Glutamatergic neuron (in vitro differentiated cells): ENCODE measurements at regions not wholly inside any gene's neighbourhood (a gene's known extent, or its start where the extent isn't known, plus 50 kb on each side); places are given as distances from the start of the nearest gene placed in this dataset.

Experiments
- DNase-seq: peaks from one replicate; pipeline ENCODE4 v3.0.0; 2022
- H3K27ac Mint-ChIP-seq: one replicate; pipeline ENCODE4 v1.8.0; 2020; ENCODE audit warnings: mild to moderate bottlenecking, mixed read lengths, inconsistent platforms; ENCODE audit not compliant: unreplicated experiment
- H3K27me3 Mint-ChIP-seq: one replicate; pipeline ENCODE4 v1.8.0; 2020; ENCODE audit warnings: mild to moderate bottlenecking, moderate library complexity, mixed read lengths, inconsistent platforms; ENCODE audit not compliant: unreplicated experiment
- H3K36me3 Mint-ChIP-seq: one replicate; pipeline ENCODE4 v1.8.0; 2020; ENCODE audit warnings: mild to moderate bottlenecking, mixed read lengths, inconsistent platforms; ENCODE audit not compliant: unreplicated experiment
- H3K4me1 Mint-ChIP-seq: one replicate; pipeline ENCODE4 v1.8.0; 2020; ENCODE audit warnings: mild to moderate bottlenecking, low read depth, mixed read lengths, inconsistent platforms; ENCODE audit not compliant: unreplicated experiment
- H3K4me3 Mint-ChIP-seq: one replicate; pipeline ENCODE4 v1.8.0; 2020; ENCODE audit warnings: mild to moderate bottlenecking, mixed read lengths, inconsistent platforms; ENCODE audit not compliant: unreplicated experiment
- H3K9me3 Mint-ChIP-seq: one replicate; pipeline ENCODE4 v1.8.0; 2020; ENCODE audit warnings: mild to moderate bottlenecking, moderate library complexity, mixed read lengths, inconsistent platforms; ENCODE audit not compliant: unreplicated experiment
- TF ChIP-seq, protein P1 (sequence below): fragments of 200-600 bp; sonication (generic); IDR thresholded peaks from one replicate; pipeline ENCODE4 v1.5.0; 2021; ENCODE audit not compliant: partially characterized antibody, unreplicated experiment

DNA sequence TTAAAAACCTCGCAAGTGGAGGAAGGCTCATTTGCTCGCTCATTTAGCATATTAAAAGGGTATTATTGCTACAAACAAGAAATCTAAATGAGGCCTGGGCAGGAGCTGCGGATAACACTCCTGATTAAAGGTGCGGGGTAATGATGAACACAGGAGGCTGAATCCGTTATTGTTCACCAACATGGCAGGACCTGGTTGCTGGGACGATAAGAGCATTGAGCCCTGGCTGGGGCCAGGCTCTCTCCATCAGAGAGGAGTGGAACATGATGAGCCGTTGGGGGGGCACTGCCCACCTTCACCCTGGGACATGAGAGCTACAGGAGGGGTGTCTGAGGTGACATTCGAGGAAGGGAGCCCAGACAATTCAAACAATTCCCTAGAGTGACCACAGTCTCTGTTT lies 211.7 kb downstream of the NXPE2 start:
- Mint-ChIP-seq H3K27ac (no peak overlapping the region), H3K36me3 (no peaks in the 10 kb centered on the region), H3K4me1 (peaks cover 9% of the 10 kb centered on the region), H3K27me3 (peaks cover 1% of the 10 kb centered on the region), H3K9me3 (peaks cover 3% of the 10 kb centered on the region), H3K4me3 (no peak overlapping the region)
- TF ChIP-seq, protein P1, sequence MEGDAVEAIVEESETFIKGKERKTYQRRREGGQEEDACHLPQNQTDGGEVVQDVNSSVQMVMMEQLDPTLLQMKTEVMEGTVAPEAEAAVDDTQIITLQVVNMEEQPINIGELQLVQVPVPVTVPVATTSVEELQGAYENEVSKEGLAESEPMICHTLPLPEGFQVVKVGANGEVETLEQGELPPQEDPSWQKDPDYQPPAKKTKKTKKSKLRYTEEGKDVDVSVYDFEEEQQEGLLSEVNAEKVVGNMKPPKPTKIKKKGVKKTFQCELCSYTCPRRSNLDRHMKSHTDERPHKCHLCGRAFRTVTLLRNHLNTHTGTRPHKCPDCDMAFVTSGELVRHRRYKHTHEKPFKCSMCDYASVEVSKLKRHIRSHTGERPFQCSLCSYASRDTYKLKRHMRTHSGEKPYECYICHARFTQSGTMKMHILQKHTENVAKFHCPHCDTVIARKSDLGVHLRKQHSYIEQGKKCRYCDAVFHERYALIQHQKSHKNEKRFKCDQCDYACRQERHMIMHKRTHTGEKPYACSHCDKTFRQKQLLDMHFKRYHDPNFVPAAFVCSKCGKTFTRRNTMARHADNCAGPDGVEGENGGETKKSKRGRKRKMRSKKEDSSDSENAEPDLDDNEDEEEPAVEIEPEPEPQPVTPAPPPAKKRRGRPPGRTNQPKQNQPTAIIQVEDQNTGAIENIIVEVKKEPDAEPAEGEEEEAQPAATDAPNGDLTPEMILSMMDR = no peak
- DNase-seq = no peak

DNA sequence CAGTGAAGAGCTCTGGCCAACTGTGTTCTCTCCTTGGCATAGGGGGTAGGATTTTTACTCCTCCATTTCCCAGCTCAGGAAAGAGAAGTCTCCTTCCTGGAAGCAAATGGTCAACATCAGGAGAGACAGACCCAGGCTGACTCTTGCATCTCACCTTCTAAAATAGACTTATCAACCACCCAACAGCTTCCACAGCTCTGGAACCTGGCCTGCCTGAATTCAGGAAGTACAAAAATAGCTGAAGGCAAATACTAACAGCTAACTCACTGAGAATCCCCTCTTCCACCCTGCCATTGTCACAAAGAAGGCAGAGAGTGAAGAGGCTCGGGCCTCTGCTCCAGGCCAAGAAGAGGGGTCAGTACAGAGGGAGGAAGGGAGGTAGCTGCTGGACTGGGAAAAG lies 213.6 kb downstream of the NXPE2 start:
- Mint-ChIP-seq H3K4me1 (peaks cover 20% of the 10 kb centered on the region), H3K27me3 (peaks cover 1% of the 10 kb centered on the region), H3K36me3 (no peaks in the 10 kb centered on the region), H3K4me3 (no peak overlapping the region), H3K27ac (no peak overlapping the region), H3K9me3 (peaks cover 5% of the 10 kb centered on the region)
- DNase-seq = no peak
- TF ChIP-seq, protein P1 = no peak

DNA sequence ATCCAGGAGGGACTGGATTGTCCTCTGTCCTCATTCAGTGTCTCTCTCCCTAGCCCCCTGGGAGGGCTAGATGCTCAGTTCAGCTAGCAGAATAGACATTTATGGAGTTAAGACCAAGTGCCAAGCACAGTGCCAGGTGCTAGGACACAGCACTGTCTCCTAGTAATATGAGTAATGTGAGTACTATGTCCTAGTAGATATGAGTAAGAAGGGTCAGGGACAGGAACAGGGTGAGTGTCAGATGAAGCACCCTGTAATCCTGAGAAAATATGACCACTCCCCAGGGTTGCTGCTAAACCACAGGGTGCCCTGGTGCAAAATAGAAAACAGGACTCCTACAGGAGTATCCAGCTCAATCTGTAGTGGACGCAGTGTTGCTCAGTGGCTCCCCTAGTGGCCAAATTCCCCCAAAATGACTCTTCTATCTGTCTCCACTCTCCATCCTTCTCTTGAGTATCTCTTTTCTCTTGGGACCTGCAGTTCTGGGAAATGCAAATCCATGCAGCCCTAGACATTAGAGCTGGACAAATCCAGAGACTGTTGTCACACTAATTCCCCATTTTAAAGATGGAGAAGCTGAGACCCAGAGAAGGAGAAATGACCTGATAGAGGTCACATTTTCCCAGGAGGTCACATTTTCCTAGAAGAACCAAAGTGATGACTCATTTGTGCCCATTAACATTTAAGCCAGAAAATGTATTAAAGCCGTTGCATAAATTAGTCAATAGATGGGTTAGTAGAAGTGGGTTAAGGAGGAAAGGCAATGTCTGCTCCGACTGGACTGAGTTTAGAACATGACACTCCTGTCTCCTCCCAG lies 214.3 kb downstream of the NXPE2 start:
- TF ChIP-seq, protein P1 = peak; percentile 63
- no peaks in the 10 kb centered on the region for H3K36me3 Mint-ChIP-seq
- no peak overlapping the region for H3K4me3 Mint-ChIP-seq
- DNase-seq = peak; percentile 24
- H3K4me1 Mint-ChIP-seq = peaks cover 20% of the 10 kb centered on the region
- peaks cover 1% of the 10 kb centered on the region for H3K27me3 Mint-ChIP-seq
- peaks cover 5% of the 10 kb centered on the region for H3K9me3 Mint-ChIP-seq
- H3K27ac Mint-ChIP-seq = no peak overlapping the region

DNA sequence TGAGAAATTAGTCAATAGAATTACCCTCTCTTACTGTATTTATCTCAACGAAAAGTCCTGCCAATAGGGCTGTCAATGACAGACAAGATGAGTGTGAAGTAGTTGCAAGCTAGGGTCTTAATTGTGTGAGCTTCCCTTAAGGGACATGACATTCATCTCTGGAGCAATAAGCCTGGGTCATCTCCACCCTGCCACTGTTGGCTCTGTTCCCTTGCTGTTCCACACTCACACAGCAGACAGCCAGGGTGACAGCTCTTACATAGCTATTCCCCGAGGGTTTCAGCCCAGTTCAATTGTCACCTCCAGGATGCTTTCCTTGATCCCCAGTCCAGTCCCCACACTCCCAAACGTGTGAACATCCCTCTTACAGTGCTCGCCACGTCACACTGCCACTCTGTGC lies 215.0 kb downstream of the NXPE2 start:
- no peak overlapping the region for H3K4me3 Mint-ChIP-seq
- H3K36me3 Mint-ChIP-seq = peaks cover 5% of the 10 kb centered on the region
- H3K27me3 Mint-ChIP-seq = peaks cover 1% of the 10 kb centered on the region
- H3K9me3 Mint-ChIP-seq = peaks cover 5% of the 10 kb centered on the region
- H3K4me1 Mint-ChIP-seq = peaks cover 20% of the 10 kb centered on the region
- TF ChIP-seq, protein P1 = no peak
- no peak for DNase-seq
- H3K27ac Mint-ChIP-seq = no peak overlapping the region

DNA sequence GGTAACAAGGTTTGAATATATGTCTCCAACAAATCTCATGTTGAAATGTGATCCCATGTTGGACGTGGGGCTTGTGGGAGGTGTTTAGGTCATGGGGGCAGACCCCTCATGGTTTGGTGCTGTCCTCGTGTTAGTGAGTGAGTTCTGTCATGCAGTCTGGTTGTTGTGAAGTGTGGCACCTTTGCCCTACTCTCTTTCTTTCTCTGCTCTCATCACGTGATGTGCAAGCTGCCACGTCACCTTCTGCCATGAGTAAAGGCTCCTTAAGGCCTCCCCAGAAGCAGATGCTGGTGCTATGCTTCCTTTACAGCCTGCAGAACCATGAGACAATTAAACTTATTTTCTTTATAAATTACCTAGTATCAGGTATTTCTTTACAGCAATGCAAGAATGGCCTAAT lies 218.3 kb downstream of the NXPE2 start:
- Mint-ChIP-seq H3K4me1 (peaks cover 20% of the 10 kb centered on the region), H3K4me3 (no peak overlapping the region), H3K9me3 (peaks cover 8% of the 10 kb centered on the region), H3K27ac (no peak overlapping the region), H3K27me3 (peaks cover 1% of the 10 kb centered on the region), H3K36me3 (peaks cover 29% of the 10 kb centered on the region)
- TF ChIP-seq, protein P1 = no peak
- no peak for DNase-seq
